IgD-negative memory B cell (primary cell): ENCODE measurements at regions not wholly inside any gene's neighbourhood (a gene's known extent, or its start where the extent isn't known, plus 50 kb on each side); places are given as distances from the start of the nearest gene placed in this dataset.

ENCODE experiments used
- H3K27ac Mint-ChIP-seq, 3 donors: one replicate each; pipeline ENCODE4 v1.8.0; 2020 to 2022; ENCODE audit warnings: mild to moderate bottlenecking in 3 of 3, mixed read lengths in 3 of 3, moderate library complexity in 1 of 3
- H3K27me3 Mint-ChIP-seq: one replicate; pipeline ENCODE4 v1.8.0; 2021; ENCODE audit warnings: mixed read lengths
- H3K36me3 Mint-ChIP-seq: one replicate; pipeline ENCODE4 v1.8.0; 2020; ENCODE audit warnings: mild to moderate bottlenecking, mixed read lengths
- H3K4me1 Mint-ChIP-seq, 3 donors: one replicate each; pipeline ENCODE4 v1.8.0; 2020 to 2022; ENCODE audit warnings: mixed read lengths in 3 of 3, mild to moderate bottlenecking in 1 of 3
- H3K4me3 Mint-ChIP-seq, 4 donors: one replicate each; pipeline ENCODE4 v1.8.0; 2020 to 2022; ENCODE audit warnings: mild to moderate bottlenecking in 4 of 4, mixed read lengths in 4 of 4, moderate library complexity in 3 of 4
- H3K9me3 Mint-ChIP-seq, 3 donors: one replicate each; pipeline ENCODE4 v1.8.0; 2020 to 2021; ENCODE audit warnings: mixed read lengths in 3 of 3, mild to moderate bottlenecking in 1 of 3

GRCh38 chr4:138838251-138838650 is 177.3 kb upstream of the NOCT start:
- Mint-ChIP-seq H3K27me3 (peaks cover 1% of the 10 kb centered on the region), H3K36me3 (peaks cover 2% of the 10 kb centered on the region), H3K4me3 (no peak overlapping the region), H3K4me1 (no peaks in the 10 kb centered on the region), H3K27ac (no peak overlapping the region), H3K9me3 (peaks cover 0 to 2% (median 0%) of the 10 kb centered on the region in 3 donors)

- Mint-ChIP-seq H3K9me3 (peaks cover 0 to 2% (median 0%) of the 10 kb centered on the region in 3 donors), H3K27ac (no peak overlapping the region), H3K4me1 (no peaks in the 10 kb centered on the region)
These were observed 179.6 kb upstream of the NOCT start for GRCh38 chr4:138835832-138836533.

DNA sequence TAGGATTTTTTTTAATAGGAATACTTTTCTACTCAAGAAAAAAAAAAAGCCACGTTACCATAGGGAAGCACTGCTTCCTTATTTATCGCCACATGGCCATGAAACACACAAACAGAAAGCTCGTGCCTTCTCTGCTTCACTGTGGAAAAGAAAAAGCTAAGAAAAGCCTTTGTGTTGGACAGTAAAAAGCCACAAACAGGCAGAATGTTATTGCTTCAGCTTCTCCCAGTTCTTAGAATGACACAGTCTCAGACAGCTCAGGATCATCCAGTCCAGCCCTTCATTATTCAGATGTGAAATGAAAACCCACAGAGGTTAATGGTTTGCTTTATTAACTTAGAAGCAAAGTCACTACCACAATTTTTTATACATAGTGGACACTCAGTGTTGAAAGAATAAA is 181.6 kb upstream of the NOCT start:
- Mint-ChIP-seq H3K4me1 (no peaks in the 10 kb centered on the region), H3K4me3 (no peak overlapping the region), H3K27ac (no peak overlapping the region), H3K36me3 (peaks cover 2% of the 10 kb centered on the region), H3K27me3 (peaks cover 1% of the 10 kb centered on the region), H3K9me3 (peaks cover 0 to 2% (median 0%) of the 10 kb centered on the region in 3 donors)

More at GRCh38 chr4:138835832-138836533, 179.6 kb upstream of the NOCT start:
- Mint-ChIP-seq H3K27me3 (peaks cover 1% of the 10 kb centered on the region), H3K36me3 (peaks cover 2% of the 10 kb centered on the region), H3K4me3 (no peak overlapping the region)

DNA sequence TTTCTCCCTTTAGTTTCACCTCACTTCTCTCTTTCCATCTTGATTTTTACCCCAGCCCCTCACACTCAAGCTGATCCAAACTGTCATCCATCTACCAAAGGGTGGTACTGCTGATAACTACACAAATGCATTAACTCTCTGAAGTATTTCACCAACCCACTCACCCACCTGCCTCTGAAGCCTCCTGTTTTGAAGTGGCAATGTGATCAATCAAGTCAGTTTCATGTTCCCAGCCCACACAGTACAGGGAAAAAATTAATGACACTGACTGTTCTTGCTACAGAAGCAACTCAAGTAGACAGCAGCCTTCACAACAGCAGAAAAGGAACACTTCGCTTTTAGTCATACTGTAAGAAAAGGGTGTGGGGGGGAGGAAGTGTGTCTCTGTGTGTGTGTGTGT is 183.0 kb upstream of the NOCT start:
- no peaks in the 10 kb centered on the region for H3K27me3 Mint-ChIP-seq
- H3K9me3 Mint-ChIP-seq = peaks cover 0 to 2% (median 0%) of the 10 kb centered on the region in 3 donors
- H3K27ac Mint-ChIP-seq = no peak overlapping the region
- H3K4me1 Mint-ChIP-seq = no peaks in the 10 kb centered on the region
- H3K36me3 Mint-ChIP-seq = no peaks in the 10 kb centered on the region
- no peak overlapping the region for H3K4me3 Mint-ChIP-seq

GRCh38 chr4:138831948-138832347 is 183.6 kb upstream of the NOCT start:
- H3K4me3 Mint-ChIP-seq = no peak overlapping the region
- H3K27me3 Mint-ChIP-seq = no peaks in the 10 kb centered on the region
- no peak overlapping the region for H3K27ac Mint-ChIP-seq
- H3K36me3 Mint-ChIP-seq = no peaks in the 10 kb centered on the region
- H3K9me3 Mint-ChIP-seq = peaks cover 0 to 2% (median 0%) of the 10 kb centered on the region in 3 donors
- no peaks in the 10 kb centered on the region for H3K4me1 Mint-ChIP-seq

DNA sequence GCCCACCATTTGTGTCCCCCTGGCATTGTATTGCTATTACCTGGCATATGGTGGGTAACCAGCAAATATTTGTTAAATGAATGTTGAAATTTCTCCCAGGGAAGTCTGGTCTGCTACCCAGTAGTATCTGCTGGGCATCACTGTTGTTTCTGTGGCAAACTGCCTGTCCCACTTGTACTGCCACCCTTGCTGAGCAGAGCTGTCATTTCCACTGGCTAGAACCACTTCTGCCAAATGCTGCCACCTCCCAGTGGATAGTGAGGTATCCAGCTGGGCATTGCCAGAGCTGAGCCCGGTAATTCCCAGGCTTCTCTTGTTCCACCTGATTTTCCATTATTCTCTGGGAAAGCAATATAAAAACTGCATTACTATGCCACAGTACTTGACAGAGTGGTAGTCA is 186.7 kb upstream of the NOCT start:
- no peaks in the 10 kb centered on the region for H3K9me3 Mint-ChIP-seq
- peak overlapping the region in 1 of 3 donors; percentile 65 for H3K27ac Mint-ChIP-seq
- H3K4me3 Mint-ChIP-seq = no peak overlapping the region
- no peaks in the 10 kb centered on the region for H3K27me3 Mint-ChIP-seq
- H3K36me3 Mint-ChIP-seq = no peaks in the 10 kb centered on the region
- H3K4me1 Mint-ChIP-seq = no peaks in the 10 kb centered on the region

DNA sequence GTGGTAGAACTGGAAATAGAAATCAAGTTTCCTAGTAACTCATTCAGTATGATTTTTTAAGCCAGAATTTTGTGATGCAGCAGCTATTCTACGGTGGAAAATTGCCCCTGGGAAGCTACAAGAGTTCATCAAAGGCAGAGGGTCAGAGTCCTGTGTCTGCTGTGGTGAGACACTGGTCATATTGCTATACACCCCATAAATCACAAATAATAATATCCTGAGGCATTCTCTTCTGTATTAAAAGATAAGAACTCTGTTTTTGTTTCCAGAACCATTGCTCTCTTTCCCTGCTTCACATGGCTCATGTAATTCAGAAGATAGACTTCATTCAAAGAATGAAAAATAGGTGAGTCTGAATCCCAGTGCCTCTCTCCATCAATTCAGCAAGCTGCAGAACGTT is 188.8 kb upstream of the NOCT start:
- no peaks in the 10 kb centered on the region for H3K36me3 Mint-ChIP-seq
- no peaks in the 10 kb centered on the region for H3K4me1 Mint-ChIP-seq
- peaks cover 2% of the 10 kb centered on the region for H3K27me3 Mint-ChIP-seq
- H3K27ac Mint-ChIP-seq = no peak overlapping the region
- no peaks in the 10 kb centered on the region for H3K9me3 Mint-ChIP-seq
- H3K4me3 Mint-ChIP-seq = no peak overlapping the region

DNA sequence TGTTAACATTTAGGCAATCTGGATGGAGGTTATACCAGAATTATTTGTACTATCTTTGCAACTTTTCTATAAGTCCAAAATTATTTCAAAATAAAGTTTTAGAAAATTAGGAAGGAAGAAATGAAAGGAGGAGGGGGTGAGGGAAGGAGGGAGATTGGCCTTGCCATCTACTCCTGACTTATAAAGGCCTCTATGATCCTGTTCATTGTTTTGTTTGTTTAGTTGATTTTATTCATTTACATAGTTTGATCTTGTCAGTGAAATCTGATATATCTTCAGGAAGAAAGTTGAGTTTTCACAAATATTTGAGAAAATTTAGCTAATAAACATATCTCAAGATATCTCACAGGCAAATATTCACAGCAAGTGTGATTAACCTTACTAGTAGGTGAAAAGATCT is 189.3 kb upstream of the NOCT start:
- Mint-ChIP-seq H3K27me3 (peaks cover 2% of the 10 kb centered on the region), H3K27ac (no peak overlapping the region), H3K4me3 (no peak overlapping the region), H3K9me3 (no peaks in the 10 kb centered on the region), H3K36me3 (no peaks in the 10 kb centered on the region), H3K4me1 (no peaks in the 10 kb centered on the region)

DNA sequence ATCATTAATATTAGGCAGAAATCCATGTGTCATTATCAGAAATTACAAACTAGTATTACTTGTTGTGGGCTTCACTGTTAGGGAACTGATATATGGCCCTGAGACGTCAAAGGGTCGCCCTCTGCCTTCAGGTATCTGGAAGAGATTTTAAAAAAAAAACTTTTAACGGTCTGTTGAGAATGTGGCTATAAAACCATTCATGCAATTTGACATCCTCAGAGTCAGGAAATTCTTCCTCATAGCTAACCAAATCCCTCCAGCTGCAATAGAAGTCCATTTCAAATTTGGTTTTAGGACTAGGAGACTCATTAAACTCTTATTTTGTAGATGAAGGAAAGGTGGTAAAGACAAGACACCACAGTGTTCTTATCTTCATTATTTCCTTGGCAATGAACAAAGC is 194.2 kb upstream of the NOCT start:
- peaks cover 0 to 1% (median 0%) of the 10 kb centered on the region in 3 donors for H3K4me1 Mint-ChIP-seq
- H3K9me3 Mint-ChIP-seq = no peaks in the 10 kb centered on the region
- no peaks in the 10 kb centered on the region for H3K36me3 Mint-ChIP-seq
- no peak overlapping the region for H3K4me3 Mint-ChIP-seq
- no peak overlapping the region for H3K27ac Mint-ChIP-seq
- H3K27me3 Mint-ChIP-seq = peaks cover 2% of the 10 kb centered on the region

- H3K9me3 Mint-ChIP-seq = peaks cover 0 to 1% (median 0%) of the 10 kb centered on the region in 3 donors
- H3K4me1 Mint-ChIP-seq = peaks cover 0 to 1% (median 0%) of the 10 kb centered on the region in 3 donors
- H3K4me3 Mint-ChIP-seq = no peak overlapping the region
- no peaks in the 10 kb centered on the region for H3K36me3 Mint-ChIP-seq
- H3K27me3 Mint-ChIP-seq = no peaks in the 10 kb centered on the region
- no peak overlapping the region for H3K27ac Mint-ChIP-seq
These were observed 198.7 kb upstream of the NOCT start for GRCh38 chr4:138816875-138817274.

- no peak overlapping the region for H3K27ac Mint-ChIP-seq
- H3K4me1 Mint-ChIP-seq = peaks cover 0 to 1% (median 0%) of the 10 kb centered on the region in 3 donors
- H3K36me3 Mint-ChIP-seq = no peaks in the 10 kb centered on the region
- H3K27me3 Mint-ChIP-seq = no peaks in the 10 kb centered on the region
- peaks cover 0 to 3% (median 1%) of the 10 kb centered on the region in 3 donors for H3K9me3 Mint-ChIP-seq
- H3K4me3 Mint-ChIP-seq = no peak overlapping the region
These were observed 199.8 kb upstream of the NOCT start for GRCh38 chr4:138815811-138816210.

- Mint-ChIP-seq H3K27me3 (peaks cover 2% of the 10 kb centered on the region), H3K27ac (no peak overlapping the region), H3K4me3 (no peak overlapping the region), H3K9me3 (peaks cover 0 to 2% (median 1%) of the 10 kb centered on the region in 3 donors), H3K4me1 (no peaks in the 10 kb centered on the region), H3K36me3 (peaks cover 2% of the 10 kb centered on the region)
These were observed 209.8 kb upstream of the NOCT start for GRCh38 chr4:138805736-138806135.

- peaks cover 2% of the 10 kb centered on the region for H3K27me3 Mint-ChIP-seq
These were observed 210.9 kb upstream of the NOCT start for GRCh38 chr4:138804711-138805110.

GRCh38 chr4:138803051-138803450 is 212.5 kb upstream of the NOCT start:
- Mint-ChIP-seq H3K27ac (peak overlapping the region in 1 of 3 donors; percentile 24), H3K4me1 (no peaks in the 10 kb centered on the region), H3K4me3 (no peak overlapping the region), H3K36me3 (peaks cover 2% of the 10 kb centered on the region), H3K9me3 (peaks cover 0 to 3% (median 0%) of the 10 kb centered on the region in 3 donors), H3K27me3 (peaks cover 2% of the 10 kb centered on the region)

More at GRCh38 chr4:138804711-138805110, 210.9 kb upstream of the NOCT start:
- peaks cover 0 to 1% (median under 1%) of the 10 kb centered on the region in 3 donors for H3K9me3 Mint-ChIP-seq
- peaks cover 2% of the 10 kb centered on the region for H3K36me3 Mint-ChIP-seq
- no peaks in the 10 kb centered on the region for H3K4me1 Mint-ChIP-seq
- no peak overlapping the region for H3K27ac Mint-ChIP-seq
- H3K4me3 Mint-ChIP-seq = no peak overlapping the region

GRCh38 chr4:138802499-138802898 is 213.1 kb upstream of the NOCT start:
- H3K4me1 Mint-ChIP-seq = no peaks in the 10 kb centered on the region
- peaks cover 2% of the 10 kb centered on the region for H3K36me3 Mint-ChIP-seq
- no peak overlapping the region for H3K4me3 Mint-ChIP-seq
- H3K27me3 Mint-ChIP-seq = peaks cover 2% of the 10 kb centered on the region
- H3K9me3 Mint-ChIP-seq = peaks cover 0 to 3% (median 0%) of the 10 kb centered on the region in 3 donors
- H3K27ac Mint-ChIP-seq = no peak overlapping the region

DNA sequence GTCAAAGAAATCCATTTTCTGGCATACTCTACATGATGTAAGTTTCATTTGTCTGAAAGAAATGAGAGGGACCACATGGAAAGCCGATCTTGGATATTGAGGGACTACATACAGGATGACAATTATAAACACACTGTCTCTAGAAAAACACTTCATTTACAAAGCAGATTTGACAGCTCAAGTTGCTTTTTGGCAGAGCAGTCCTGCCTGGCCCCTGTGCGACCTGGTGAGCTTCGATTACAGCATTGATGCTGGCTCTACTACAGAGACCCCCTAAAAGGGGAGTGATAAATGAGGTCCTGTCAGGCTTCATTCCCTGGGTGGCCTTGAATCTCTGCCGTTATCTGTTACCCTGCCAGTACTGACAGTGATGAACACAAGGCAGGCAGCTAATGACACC is 215.2 kb upstream of the NOCT start:
- peaks cover 0 to 1% (median 0%) of the 10 kb centered on the region in 3 donors for H3K9me3 Mint-ChIP-seq

More for the DNA sequence above, 215.2 kb upstream of the NOCT start:
- Mint-ChIP-seq H3K36me3 (peaks cover under 1% of the 10 kb centered on the region), H3K4me3 (no peak overlapping the region), H3K4me1 (no peaks in the 10 kb centered on the region), H3K27ac (no peak overlapping the region), H3K27me3 (peaks cover 2% of the 10 kb centered on the region)
